ENCODE measurements at regions not wholly inside any gene's neighbourhood (a gene's known extent, or its start where the extent isn't known, plus 50 kb on each side); places are given as distances from the start of the nearest gene placed in this dataset.

DNA sequence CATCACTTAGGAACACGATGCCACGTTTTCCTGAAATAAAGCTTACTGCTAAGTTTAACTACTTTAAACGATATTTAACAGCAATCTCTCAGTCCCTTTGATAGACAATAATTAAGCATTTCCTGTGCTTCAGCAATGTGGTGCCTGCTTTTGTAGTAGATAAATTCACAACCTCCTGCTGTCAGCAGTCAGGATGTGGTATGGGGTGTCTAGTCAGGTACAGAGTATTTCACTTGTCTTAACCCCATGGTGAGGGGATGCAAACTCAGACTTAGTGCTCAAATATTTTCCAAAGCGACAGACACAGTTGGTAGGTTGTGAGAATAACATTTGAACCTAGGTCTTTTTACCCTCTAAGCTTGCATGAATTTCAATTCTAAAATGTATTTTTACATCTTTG, 526.2 kb upstream of the PFKP start:
- Histone ChIP-seq H3K79me1 (ENCODE audit: low read depth in 1 of 2, low read length in 2 of 2) (no peaks in the 10 kb centered on the region), H2AK5ac (ENCODE audit: low read depth, low read length) (no peak overlapping the region), H2BK15ac (ENCODE audit: low read depth, low read length) (no peak overlapping the region), H2BK20ac (ENCODE audit: low read depth, low read length) (no peak overlapping the region), H3K27me3 (ENCODE audit: control insufficient read depth, insufficient read depth, low read length) (no peaks in the 10 kb centered on the region), H3K36me3 (ENCODE audit: control insufficient read depth, insufficient read depth, low read length) (no peaks in the 10 kb centered on the region), H3K4me2 (ENCODE audit: low read depth, low read length) (no peak overlapping the region), H3K4ac (ENCODE audit: low read depth, low read length) (no peak overlapping the region), H3K4me1 (ENCODE audit: control insufficient read depth, insufficient read depth, low read length) (no peaks in the 10 kb centered on the region), H4K91ac (ENCODE audit: insufficient read depth, low read depth, low read length) (no peak overlapping the region), H2AFZ (replicated peaks; ENCODE audit: low read length, poor library complexity) (no peak overlapping the region), H3K23ac (ENCODE audit: low read depth, low read length) (no peak overlapping the region), H3K9ac (ENCODE audit: low read depth, low read length) (no peak overlapping the region), H3K56ac (ENCODE audit: extremely low read depth, insufficient read depth, low read length) (no peak overlapping the region), H4K20me1 (ENCODE audit: insufficient read depth, low read length) (no peaks in the 10 kb centered on the region), H2BK5ac (ENCODE audit: low read depth, low read length, poor library complexity, severe bottlenecking) (no peak overlapping the region), H2AK9ac (replicated peaks; ENCODE audit: low read depth, low read length, poor library complexity) (no peak overlapping the region), H2BK120ac (ENCODE audit: low read depth, low read length) (no peak overlapping the region), H4K8ac (ENCODE audit: low read depth in 2 of 2, low read length in 2 of 2) (no peak overlapping the region), H4K5ac (ENCODE audit: low read depth, low read length) (no peak overlapping the region), H3K9me1 (ENCODE audit: insufficient read depth, low read length) (no peaks in the 10 kb centered on the region), H3K14ac (replicated peaks; ENCODE audit: low read depth, low read length) (no peak overlapping the region), H3K4me3 (ENCODE audit: insufficient read depth, low read depth, low read length) (no peak overlapping the region), H3K9me3 (ENCODE audit: control insufficient read depth, insufficient read depth, low read length) (peaks cover 16% of the 10 kb centered on the region), H3K18ac (ENCODE audit: low read depth, low read length) (no peak overlapping the region), H3K27ac (ENCODE audit: insufficient read depth, low read length) (no peak overlapping the region)
- ATAC-seq (ENCODE audit: low read depth) = no peak
- no peak for DNase-seq
- in situ Hi-C loops (cut with MboI; ENCODE audit: low sequenced_read_pairs) = no loop called here
- no peak for TF ChIP-seq MAZ (IDR thresholded peaks at IDR 0.05; ENCODE audit: borderline replicate concordance, low read depth, low read length)
- TF ChIP-seq BHLHE40 (IDR thresholded peaks at IDR 0.05; ENCODE audit: low read depth, low read length) = no peak
- TF ChIP-seq RAD21 (IDR thresholded peaks at IDR 0.05; ENCODE audit: low read length) = no peak
- TF ChIP-seq, protein P1, sequence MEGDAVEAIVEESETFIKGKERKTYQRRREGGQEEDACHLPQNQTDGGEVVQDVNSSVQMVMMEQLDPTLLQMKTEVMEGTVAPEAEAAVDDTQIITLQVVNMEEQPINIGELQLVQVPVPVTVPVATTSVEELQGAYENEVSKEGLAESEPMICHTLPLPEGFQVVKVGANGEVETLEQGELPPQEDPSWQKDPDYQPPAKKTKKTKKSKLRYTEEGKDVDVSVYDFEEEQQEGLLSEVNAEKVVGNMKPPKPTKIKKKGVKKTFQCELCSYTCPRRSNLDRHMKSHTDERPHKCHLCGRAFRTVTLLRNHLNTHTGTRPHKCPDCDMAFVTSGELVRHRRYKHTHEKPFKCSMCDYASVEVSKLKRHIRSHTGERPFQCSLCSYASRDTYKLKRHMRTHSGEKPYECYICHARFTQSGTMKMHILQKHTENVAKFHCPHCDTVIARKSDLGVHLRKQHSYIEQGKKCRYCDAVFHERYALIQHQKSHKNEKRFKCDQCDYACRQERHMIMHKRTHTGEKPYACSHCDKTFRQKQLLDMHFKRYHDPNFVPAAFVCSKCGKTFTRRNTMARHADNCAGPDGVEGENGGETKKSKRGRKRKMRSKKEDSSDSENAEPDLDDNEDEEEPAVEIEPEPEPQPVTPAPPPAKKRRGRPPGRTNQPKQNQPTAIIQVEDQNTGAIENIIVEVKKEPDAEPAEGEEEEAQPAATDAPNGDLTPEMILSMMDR (conservative IDR thresholded peaks at IDR 0.05; ENCODE audit: low read depth, low read length) = no peak
- no peak for TF ChIP-seq CHD1 (IDR thresholded peaks at IDR 0.05; ENCODE audit: low read depth, low read length)
- TF ChIP-seq CEBPB (IDR thresholded peaks at IDR 0.05; ENCODE audit: low read depth, low read length) = no peak
- no peak for TF ChIP-seq RCOR1 (IDR thresholded peaks at IDR 0.05; ENCODE audit: insufficient replicate concordance, low read length)
- TF ChIP-seq SMC3 (IDR thresholded peaks at IDR 0.05; ENCODE audit: low read depth, low read length) = no peak
- no peak for TF ChIP-seq MXI1 (IDR thresholded peaks at IDR 0.05; ENCODE audit: borderline replicate concordance, low read depth, low read length)
- no peak for TF ChIP-seq POLR2A (IDR thresholded peaks at IDR 0.05; ENCODE audit: low read depth, low read length)
- no peak for TF ChIP-seq RFX5 (IDR thresholded peaks at IDR 0.05; ENCODE audit: low read depth, low read length)
- no peak for TF ChIP-seq NFE2L2 (IDR thresholded peaks at IDR 0.05; ENCODE audit: low read depth, low read length)
- TF ChIP-seq, protein P2, sequence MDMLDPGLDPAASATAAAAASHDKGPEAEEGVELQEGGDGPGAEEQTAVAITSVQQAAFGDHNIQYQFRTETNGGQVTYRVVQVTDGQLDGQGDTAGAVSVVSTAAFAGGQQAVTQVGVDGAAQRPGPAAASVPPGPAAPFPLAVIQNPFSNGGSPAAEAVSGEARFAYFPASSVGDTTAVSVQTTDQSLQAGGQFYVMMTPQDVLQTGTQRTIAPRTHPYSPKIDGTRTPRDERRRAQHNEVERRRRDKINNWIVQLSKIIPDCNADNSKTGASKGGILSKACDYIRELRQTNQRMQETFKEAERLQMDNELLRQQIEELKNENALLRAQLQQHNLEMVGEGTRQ (IDR thresholded peaks at IDR 0.05; ENCODE audit: low read depth, low read length) = no peak
- TF ChIP-seq, protein P3, sequence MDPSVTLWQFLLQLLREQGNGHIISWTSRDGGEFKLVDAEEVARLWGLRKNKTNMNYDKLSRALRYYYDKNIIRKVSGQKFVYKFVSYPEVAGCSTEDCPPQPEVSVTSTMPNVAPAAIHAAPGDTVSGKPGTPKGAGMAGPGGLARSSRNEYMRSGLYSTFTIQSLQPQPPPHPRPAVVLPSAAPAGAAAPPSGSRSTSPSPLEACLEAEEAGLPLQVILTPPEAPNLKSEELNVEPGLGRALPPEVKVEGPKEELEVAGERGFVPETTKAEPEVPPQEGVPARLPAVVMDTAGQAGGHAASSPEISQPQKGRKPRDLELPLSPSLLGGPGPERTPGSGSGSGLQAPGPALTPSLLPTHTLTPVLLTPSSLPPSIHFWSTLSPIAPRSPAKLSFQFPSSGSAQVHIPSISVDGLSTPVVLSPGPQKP (IDR thresholded peaks at IDR 0.05; ENCODE audit: borderline replicate concordance, low read depth, low read length) = no peak
- no peak for TF ChIP-seq MAFK (IDR thresholded peaks at IDR 0.05; ENCODE audit: low read depth, low read length)
- no peak for TF ChIP-seq FOS (IDR thresholded peaks at IDR 0.05; ENCODE audit: low read depth, low read length)
- ChIA-PET CTCF (no interaction called here), POLR2A (ENCODE audit: unreplicated experiment) (no interaction called here)
- no CpG with 5 or more reads among the region's 4 CpGs for WGBS, 2 experiments (ENCODE audit: extremely low coverage in 2 of 2, insufficient read length in 1 of 2)
- intact Hi-C loops (cut with micrococcal nuclease) = no loop called here
- BruUV-seq (replicated peaks) = no TSS peak
- dilution Hi-C loops (cut with HindIII; ENCODE audit: low sequenced_read_pairs, unreplicated experiment) = no loop called here
